K562 (cell line): ENCODE measurements at regions not wholly inside any gene's neighbourhood (a gene's known extent, or its start where the extent isn't known, plus 50 kb on each side); places are given as distances from the start of the nearest gene placed in this dataset.

Source experiments
- ATAC-seq: fragments of 200-7000 bp; cut with Tn5 transposase; 3 replicates; pipeline ENCODE4 v1.9.1; 2020; ENCODE audit warnings: moderate library complexity
- BruUV-seq: library from RNA; stranded (reverse); fragments of 400-500 nt; replicated peaks from 2 replicates; lab custom pipeline; 2021; lab: Mats Ljungman, UMichigan
- CTCF ChIA-PET: fragments of 300-600 bp; formaldehyde crosslinking; extraction: SDS; loops from one replicate; lab custom pipeline; 2021; ENCODE audit warnings: low intra/inter-chr PET ratio; lab: Yijun Ruan, JAX
- POLR2A ChIA-PET: fragments of 300-600, 350-650 bp; sonication (Branson Sonifier 250); formaldehyde crosslinking; extraction: SDS; loops from one replicate; lab custom pipeline; 2021; ENCODE audit warnings: antibody characterized with exemption, inconsistent platforms; lab: Yijun Ruan, JAX
- DNase-seq, 4 experiments: peaks; one replicate each; pipeline versions ENCODE4 v3.0.0 to v3.0.0-alpha.2; 2011 to 2018; ENCODE audit warnings: low spot score in 3 of 4, mixed read lengths in 3 of 4; ENCODE audit errors: extremely low read depth in 1 of 4
- FAIRE-seq: peaks from 2 replicates; lab custom pipeline; 2011; peaks lifted over from hg19 to GRCh38; lab: Jason Lieb, UNC
- H2AFZ ChIP-seq: 2 replicates; pipeline ENCODE4 v1.6.0; 2011; ENCODE audit warnings: low read depth, low read length, control low read depth, inconsistent platforms
- H3K27ac ChIP-seq: fragments of 200-600 bp; 3 replicates; pipeline ENCODE4 v1.8.0; 2011; ENCODE audit warnings: low read depth, mild to moderate bottlenecking, control low read depth, inconsistent platforms, low read length, moderate library complexity, mixed read lengths; ENCODE audit errors: extremely low read depth
- H3K27me3 ChIP-seq, 2 experiments: fragments of 300-600 bp in 1 of 2; 2 replicates in 1 of 2; 3 replicates in 1 of 2; pipeline versions ENCODE4 v1.6.0 to v1.8.0; 2011; ENCODE audit warnings: inconsistent platforms in 2 of 2, low read length in 2 of 2, mild to moderate bottlenecking in 1 of 2, mixed read lengths in 1 of 2, moderate library complexity in 1 of 2; ENCODE audit not compliant: control insufficient read depth in 2 of 2, insufficient read depth in 2 of 2
- H3K36me3 ChIP-seq: fragments of 300-600 bp; 3 replicates; pipeline ENCODE4 v1.8.0; 2011; ENCODE audit warnings: mild to moderate bottlenecking, low read length, inconsistent platforms; ENCODE audit not compliant: control insufficient read depth, insufficient read depth
- H3K4me1 ChIP-seq, 2 experiments: fragments of 200-600 bp in 1 of 2; replicated peaks in 1 of 2; 2 replicates in 1 of 2; 3 replicates in 1 of 2; pipeline versions ENCODE4 v1.5.1 to v1.8.0; 2011; ENCODE audit warnings: inconsistent platforms in 2 of 2, low read length in 2 of 2, mild to moderate bottlenecking in 1 of 2, mixed read lengths in 1 of 2, moderate library complexity in 1 of 2; ENCODE audit not compliant: control insufficient read depth in 2 of 2, insufficient read depth in 2 of 2
- H3K4me2 ChIP-seq: 2 replicates; pipeline ENCODE4 v1.6.1; 2011; ENCODE audit warnings: low read length, control low read depth, inconsistent platforms, mixed read lengths; ENCODE audit not compliant: insufficient read depth
- H3K4me3 ChIP-seq: fragments of 200-600 bp; sonication (generic), shearing (Covaris generic); 2 replicates; pipeline ENCODE4 v1.5.1; 2016; ENCODE audit warnings: control low read depth, inconsistent platforms
- H3K79me2 ChIP-seq: fragments of 200-600 bp; 3 replicates; pipeline ENCODE4 v1.8.0; 2011; ENCODE audit warnings: low read length, inconsistent platforms; ENCODE audit not compliant: control insufficient read depth, insufficient read depth
- H3K9ac ChIP-seq, 2 experiments: 2 replicates each; pipeline versions ENCODE4 v1.6.0 to v1.6.1; 2011; ENCODE audit warnings: low read depth in 2 of 2, low read length in 2 of 2, control low read depth in 1 of 2, inconsistent platforms in 1 of 2, mild to moderate bottlenecking in 1 of 2, mixed read lengths in 1 of 2; ENCODE audit not compliant: insufficient read depth in 1 of 2
- H3K9me1 ChIP-seq: one replicate; pipeline ENCODE4 v1.6.0; 2011; ENCODE audit warnings: inconsistent platforms, mild to moderate bottlenecking, low read length, moderate library complexity; ENCODE audit not compliant: control insufficient read depth, insufficient read depth
- H3K9me3 ChIP-seq: replicated peaks from 2 replicates; pipeline ENCODE4 v1.5.1; 2011; ENCODE audit warnings: low read depth, low read length, inconsistent platforms; ENCODE audit not compliant: control insufficient read depth, insufficient read depth
- H4K20me1 ChIP-seq: replicated peaks from 2 replicates; pipeline ENCODE4 v1.6.1; 2011; ENCODE audit warnings: low read length, inconsistent platforms, mixed read lengths; ENCODE audit not compliant: control insufficient read depth, insufficient read depth
- ARHGAP35 ChIP-seq: fragments of 450-650 bp; IDR thresholded peaks from 2 replicates; pipeline ENCODE4 v1.6.1; 2018; ENCODE audit not compliant: partially characterized antibody
- HBP1 ChIP-seq: fragments of 450-650 bp; formaldehyde crosslinking; IDR thresholded peaks from 2 replicates; pipeline ENCODE4 v1.4.0; 2022; ENCODE audit warnings: missing genetic modification characterization
- KLF16 ChIP-seq: IDR thresholded peaks from 2 replicates; pipeline ENCODE4 v1.6.1; 2016; ENCODE audit warnings: antibody characterized with exemption
- MYC ChIP-seq, 2 experiments: fragments of 250-450 bp in 1 of 2; sonication (Bioruptor Pico) in 1 of 2; IDR thresholded peaks; 2 replicates each; pipeline versions ENCODE4 v1.5.1 to v1.6.1; 2012 to 2021; ENCODE audit warnings: low read depth in 2 of 2, borderline replicate concordance in 1 of 2, improper control_type of control experiment in 1 of 2, low read length in 1 of 2, mild to moderate bottlenecking in 1 of 2, moderate library complexity in 1 of 2
- POLR3A ChIP-seq: IDR thresholded peaks from 2 replicates; pipeline ENCODE4 v1.6.1; 2011; ENCODE audit warnings: borderline replicate concordance, mild to moderate bottlenecking, moderate library complexity; ENCODE audit not compliant: insufficient read length, insufficient read depth; ENCODE audit errors: extremely low read depth
- PURB ChIP-seq: sonication (generic); formaldehyde crosslinking; IDR thresholded peaks from 2 replicates; pipeline ENCODE4 v1.9.0; 2021; ENCODE audit warnings: low read depth, mild to moderate bottlenecking, missing genetic modification reagents
- RNF2 ChIP-seq: sonication (generic); IDR thresholded peaks from 2 replicates; pipeline ENCODE4 v1.6.1; 2016
- TGIF2 ChIP-seq: sonication (generic); formaldehyde crosslinking; IDR thresholded peaks from 2 replicates; pipeline ENCODE4 v1.8.1; 2022; ENCODE audit warnings: mild to moderate bottlenecking, missing genetic modification reagents, moderate library complexity
- YY1 ChIP-seq, 3 experiments: IDR thresholded peaks; 2 replicates each; pipeline ENCODE4 v1.6.1; 2011; ENCODE audit warnings: low read length in 2 of 3, mild to moderate bottlenecking in 2 of 3, moderate library complexity in 2 of 3, borderline replicate concordance in 1 of 3, control low read depth in 1 of 3, low read depth in 1 of 3; ENCODE audit not compliant: insufficient read depth in 3 of 3, insufficient replicate concordance in 2 of 3, control insufficient read depth in 1 of 3, insufficient read length in 1 of 3; ENCODE audit errors: extremely low read depth in 1 of 3
- ZBTB7A ChIP-seq: IDR thresholded peaks from 2 replicates; pipeline ENCODE4 v1.6.1; 2011; ENCODE audit warnings: low read depth, mild to moderate bottlenecking, low read length, moderate library complexity, borderline replicate concordance; ENCODE audit not compliant: control insufficient read depth
- WGBS: fragments of 100-300 bp; shearing (Covaris generic); methylation state at CpG from one replicate; pipeline ENCODE4 v1.1.6; 2016; ENCODE audit warnings: low coverage, mixed read lengths; ENCODE audit not compliant: insufficient coverage; ENCODE audit errors: missing lambda C conversion rate; 5-methylcytosine and 5-hydroxymethylcytosine counted together
- in situ Hi-C: fragments of 300-500 bp; cut with MboI; formaldehyde crosslinking; loops from 4 replicates; pipeline ENCODE4 v1.15.0; 2018; ENCODE audit warnings: inconsistent platforms, mixed read lengths
- intact Hi-C: fragments of 100-400 bp; cut with micrococcal nuclease; formaldehyde crosslinking; loops from 2 replicates; pipeline ENCODE4 v1.14.2; 2022

- TF ChIP-seq MYC (IDR thresholded peaks at IDR 0.05; ENCODE audit: low read depth, low read length) (0 out of 2 replicates have a peak, but pooled peaks have one; percentile 12), MYC (CRISPR knock-in tag; IDR thresholded peaks at IDR 0.05; ENCODE audit: borderline replicate concordance, low read depth) (no peak), RNF2 (no peak), PURB (no peak), KLF16 (no peak), YY1 (IDR thresholded peaks at IDR 0.05; ENCODE audit: borderline replicate concordance in 1 of 3, control insufficient read depth in 1 of 3, extremely low read depth in 1 of 3, insufficient read depth in 3 of 3, insufficient read length in 1 of 3, insufficient replicate concordance in 2 of 3, low read depth in 1 of 3, low read length in 2 of 3) (no peak), ARHGAP35 (no peak), POLR3A (no peak), ZBTB7A (no peak)
- TF ChIP-seq, all 486 proteins: peak for 7
Measured at GRCh38 chr2:234257859-234258561, 207.5 kb downstream of the SPP2 start (continued).

- 0% methylated on average over 2 of the region's 3 CpGs for WGBS
- Histone ChIP-seq H4K20me1 (no peaks in the 10 kb centered on the region), H3K9me3 (no peaks in the 10 kb centered on the region), H3K27me3 (no peaks in the 10 kb centered on the region), H3K4me3 (no peak overlapping the region), H2AFZ (no peak overlapping the region), H3K27ac (no peak overlapping the region), H3K4me2 (no peak overlapping the region)
- FAIRE-seq (no peak), ATAC-seq (no peak), DNase-seq (no peak)
- CTCF ChIA-PET = no interaction called here
- no peak for TF ChIP-seq HBP1 (CRISPR knock-in tag)
- TF ChIP-seq TGIF2 (CRISPR knock-in tag) = no peak
- TF ChIP-seq, all 486 proteins: peak for 0
- Histone ChIP-seq H3K9ac (no peak overlapping the region), H3K9me1 (no peaks in the 10 kb centered on the region), H3K4me1 (no peaks in the 10 kb centered on the region), H3K36me3 (no peaks in the 10 kb centered on the region), H3K79me2 (no peaks in the 10 kb centered on the region)
- POLR2A ChIA-PET = no interaction called here
- intact Hi-C loops (no loop called here), in situ Hi-C loops (no loop called here)
- BruUV-seq = no TSS peak
Measured at GRCh38 chr2:234256516-234256915, 206.0 kb downstream of the SPP2 start.
